Trophoblast cell (in vitro differentiated cells and primary cell): ENCODE measurements at regions not wholly inside any gene's neighbourhood (a gene's known extent, or its start where the extent isn't known, plus 50 kb on each side); places are given as distances from the start of the nearest gene placed in this dataset.

Source experiments
- DNase-seq, 2 donors: peaks; one replicate each; pipeline ENCODE4 v3.0.0-alpha.2; 2016
- H2AFZ ChIP-seq: 2 replicates; pipeline ENCODE4 v1.6.1; 2013; ENCODE audit warnings: low read length, moderate library complexity, mild to moderate bottlenecking; ENCODE audit not compliant: insufficient read depth, poor library complexity
- H2AK5ac ChIP-seq: 2 replicates; pipeline ENCODE4 v1.6.1; 2013; ENCODE audit warnings: mild to moderate bottlenecking, low read length
- H2BK120ac ChIP-seq: 2 replicates; pipeline ENCODE4 v1.6.1; 2013; ENCODE audit warnings: low read length, mild to moderate bottlenecking, moderate library complexity; ENCODE audit not compliant: insufficient read depth, poor library complexity
- H2BK12ac ChIP-seq: 2 replicates; pipeline ENCODE4 v1.6.1; 2013; ENCODE audit warnings: mild to moderate bottlenecking, low read length, moderate library complexity
- H2BK5ac ChIP-seq: 2 replicates; pipeline ENCODE4 v1.6.1; 2013; ENCODE audit warnings: low read length, low read depth, moderate library complexity, mild to moderate bottlenecking; ENCODE audit not compliant: poor library complexity
- H3K14ac ChIP-seq: 2 replicates; pipeline ENCODE4 v1.6.1; 2013; ENCODE audit warnings: mild to moderate bottlenecking, low read length
- H3K18ac ChIP-seq: 2 replicates; pipeline ENCODE4 v1.6.1; 2013; ENCODE audit warnings: mild to moderate bottlenecking, low read length
- H3K23ac ChIP-seq: 2 replicates; pipeline ENCODE4 v1.6.1; 2013; ENCODE audit warnings: low read length
- H3K27ac ChIP-seq: 2 replicates; pipeline ENCODE4 v1.5.1; 2013; ENCODE audit warnings: low read depth, mild to moderate bottlenecking, inconsistent platforms, low read length, moderate library complexity
- H3K27me3 ChIP-seq: 2 replicates; pipeline ENCODE4 v1.6.1; 2013; ENCODE audit warnings: inconsistent platforms, mild to moderate bottlenecking, low read length, moderate library complexity; ENCODE audit not compliant: insufficient read depth
- H3K36me3 ChIP-seq, 2 experiments: 1 replicate in 1 of 2; 2 replicates in 1 of 2; pipeline ENCODE4 v1.6.1; 2013; ENCODE audit warnings: low read length in 2 of 2, mild to moderate bottlenecking in 2 of 2, moderate library complexity in 1 of 2; ENCODE audit not compliant: insufficient read depth in 2 of 2, control insufficient read depth in 1 of 2
- H3K4ac ChIP-seq: 2 replicates; pipeline ENCODE4 v1.6.1; 2013; ENCODE audit warnings: low read depth, mild to moderate bottlenecking, low read length, moderate library complexity
- H3K4me1 ChIP-seq, 2 experiments: 1 replicate in 1 of 2; 2 replicates in 1 of 2; pipeline ENCODE4 v1.6.1; 2013; ENCODE audit warnings: low read length in 2 of 2, mild to moderate bottlenecking in 2 of 2, moderate library complexity in 1 of 2; ENCODE audit not compliant: insufficient read depth in 2 of 2, control insufficient read depth in 1 of 2
- H3K4me2 ChIP-seq: 2 replicates; pipeline ENCODE4 v1.6.1; 2013; ENCODE audit warnings: inconsistent platforms, mild to moderate bottlenecking, low read length, moderate library complexity
- H3K4me3 ChIP-seq: 2 replicates; pipeline ENCODE4 v1.5.1; 2013; ENCODE audit warnings: mild to moderate bottlenecking, low read depth, low read length, inconsistent platforms
- H3K79me1 ChIP-seq: one replicate; pipeline ENCODE4 v1.6.1; 2013; ENCODE audit warnings: low read length
- H3K79me2 ChIP-seq: 2 replicates; pipeline ENCODE4 v1.6.1; 2013; ENCODE audit warnings: low read length, mild to moderate bottlenecking; ENCODE audit not compliant: control insufficient read depth, insufficient read depth, poor library complexity
- H3K9ac ChIP-seq: 2 replicates; pipeline ENCODE4 v1.6.1; 2013; ENCODE audit warnings: mild to moderate bottlenecking, low read length
- H3K9me3 ChIP-seq: 2 replicates; pipeline ENCODE4 v1.6.1; 2013; ENCODE audit warnings: low read depth, mild to moderate bottlenecking, control low read depth, inconsistent platforms, low read length; ENCODE audit not compliant: insufficient read depth
- H4K12ac ChIP-seq: 2 replicates; pipeline ENCODE4 v1.6.1; 2013; ENCODE audit warnings: low read depth, mild to moderate bottlenecking, low read length, moderate library complexity
- H4K8ac ChIP-seq: 2 replicates; pipeline ENCODE4 v1.6.1; 2013; ENCODE audit warnings: low read depth, mild to moderate bottlenecking, low read length, moderate library complexity
- H4K91ac ChIP-seq: one replicate; pipeline ENCODE4 v1.6.1; 2013; ENCODE audit warnings: low read depth, mild to moderate bottlenecking, low read length, moderate library complexity
- WGBS: extraction: QIAGEN DNeasy Blood & Tissue Kit; methylation state at CpG from one replicate; pipeline ENCODE4 v1.1.7; 2013; ENCODE audit warnings: missing lambda C conversion rate; ENCODE audit not compliant: insufficient read length, insufficient coverage; ENCODE audit errors: extremely low coverage; 5-methylcytosine and 5-hydroxymethylcytosine counted together

GRCh38 chr10:28471652-28472050, 61.3 kb upstream of the WAC start:
- H3K4me2 ChIP-seq: no peak overlapping the region
- H3K18ac ChIP-seq: no peak overlapping the region
- H3K4me1 ChIP-seq: no peaks in the 10 kb centered on the region
- no peak overlapping the region for H3K14ac ChIP-seq
- no CpG with 5 or more reads among the region's 6 CpGs for WGBS
- no peaks in the 10 kb centered on the region for H3K79me1 ChIP-seq
- H2BK120ac ChIP-seq: no peak overlapping the region
- no peak for DNase-seq
- no peak overlapping the region for H3K27ac ChIP-seq
- no peak overlapping the region for H4K8ac ChIP-seq
- no peak overlapping the region for H4K91ac ChIP-seq
- no peak overlapping the region for H2BK12ac ChIP-seq
- no peak overlapping the region for H2AFZ ChIP-seq
- H3K9ac ChIP-seq: no peak overlapping the region
- H3K9me3 ChIP-seq: peaks cover 3% of the 10 kb centered on the region
- no peaks in the 10 kb centered on the region for H3K27me3 ChIP-seq
- H3K36me3 ChIP-seq: no peaks in the 10 kb centered on the region
- no peak overlapping the region for H2AK5ac ChIP-seq
- no peak overlapping the region for H2BK5ac ChIP-seq
- no peak overlapping the region for H3K4me3 ChIP-seq
- no peaks in the 10 kb centered on the region for H3K79me2 ChIP-seq
- H3K23ac ChIP-seq: no peak overlapping the region
- no peak overlapping the region for H4K12ac ChIP-seq
- no peak overlapping the region for H3K4ac ChIP-seq

GRCh38 chr10:28478646-28479045, 54.3 kb upstream of the WAC start:
- H3K79me2 ChIP-seq: no peaks in the 10 kb centered on the region
- WGBS: no CpG with 5 or more reads among the region's 1 CpG
- DNase-seq: no peak

GRCh38 chr10:28479425-28479865, 53.5 kb upstream of the WAC start:
- no peak overlapping the region for H4K91ac ChIP-seq
- H3K4ac ChIP-seq: no peak overlapping the region
- H3K4me3 ChIP-seq: no peak overlapping the region
- no peak overlapping the region for H2AK5ac ChIP-seq
- no peaks in the 10 kb centered on the region for H3K79me1 ChIP-seq
- WGBS: no CpG with 5 or more reads among the region's 5 CpGs
- H2BK120ac ChIP-seq: no peak overlapping the region
- H2BK5ac ChIP-seq: no peak overlapping the region
- no peak overlapping the region for H3K14ac ChIP-seq
- H3K23ac ChIP-seq: no peak overlapping the region
- H4K12ac ChIP-seq: no peak overlapping the region
- H3K9me3 ChIP-seq: no peaks in the 10 kb centered on the region
- H3K27ac ChIP-seq: no peak overlapping the region
- H3K18ac ChIP-seq: no peak overlapping the region
- H4K8ac ChIP-seq: no peak overlapping the region
- H3K79me2 ChIP-seq: no peaks in the 10 kb centered on the region
- no peak overlapping the region for H3K4me2 ChIP-seq
- H3K36me3 ChIP-seq: no peaks in the 10 kb centered on the region
- H3K4me1 ChIP-seq: peaks cover 3 to 5% of the 10 kb centered on the region in 2 experiments
- DNase-seq: no peak
- H2BK12ac ChIP-seq: no peak overlapping the region
- H2AFZ ChIP-seq: peak overlapping the region; percentile 37
- H3K27me3 ChIP-seq: no peaks in the 10 kb centered on the region
- H3K9ac ChIP-seq: no peak overlapping the region

More at GRCh38 chr10:28478646-28479045, 54.3 kb upstream of the WAC start:
- Histone ChIP-seq H2BK120ac (no peak overlapping the region), H4K91ac (no peak overlapping the region), H4K12ac (no peak overlapping the region), H3K4me3 (no peak overlapping the region), H3K14ac (no peak overlapping the region), H2AK5ac (no peak overlapping the region), H3K27ac (no peak overlapping the region), H3K23ac (no peak overlapping the region), H2BK12ac (no peak overlapping the region), H3K79me1 (no peaks in the 10 kb centered on the region), H3K27me3 (no peaks in the 10 kb centered on the region), H2BK5ac (no peak overlapping the region), H2AFZ (no peak overlapping the region), H3K4ac (no peak overlapping the region), H3K18ac (no peak overlapping the region), H3K36me3 (no peaks in the 10 kb centered on the region), H3K4me1 (peaks cover 3 to 5% of the 10 kb centered on the region in 2 experiments), H3K4me2 (no peak overlapping the region), H3K9ac (no peak overlapping the region), H3K9me3 (no peaks in the 10 kb centered on the region), H4K8ac (no peak overlapping the region)

- no peak overlapping the region for H4K91ac ChIP-seq
- no peak overlapping the region for H2BK120ac ChIP-seq
- H3K27me3 ChIP-seq: no peaks in the 10 kb centered on the region
- H3K9me3 ChIP-seq: no peaks in the 10 kb centered on the region
- H3K27ac ChIP-seq: no peak overlapping the region
- no peak overlapping the region for H2AK5ac ChIP-seq
- no peaks in the 10 kb centered on the region for H3K36me3 ChIP-seq
- H3K23ac ChIP-seq: no peak overlapping the region
- H4K8ac ChIP-seq: no peak overlapping the region
- H3K9ac ChIP-seq: no peak overlapping the region
- H3K79me2 ChIP-seq: no peaks in the 10 kb centered on the region
- no peak overlapping the region for H3K14ac ChIP-seq
- H4K12ac ChIP-seq: no peak overlapping the region
- no peak overlapping the region for H3K18ac ChIP-seq
- H3K4me2 ChIP-seq: no peak overlapping the region
- no peak overlapping the region for H3K4ac ChIP-seq
- H3K79me1 ChIP-seq: no peaks in the 10 kb centered on the region
- H2BK12ac ChIP-seq: no peak overlapping the region
- no peak overlapping the region for H2AFZ ChIP-seq
- H3K4me3 ChIP-seq: no peak overlapping the region
- DNase-seq: no peak
- H3K4me1 ChIP-seq: peaks cover 3 to 5% of the 10 kb centered on the region in 2 experiments
- WGBS: no CpG with 5 or more reads among the region's 4 CpGs
- no peak overlapping the region for H2BK5ac ChIP-seq
Observed at GRCh38 chr10:28479927-28480627, 52.8 kb upstream of the WAC start.
